ENCODE measurements at regions not wholly inside any gene's neighbourhood (a gene's known extent, or its start where the extent isn't known, plus 50 kb on each side); places are given as distances from the start of the nearest gene placed in this dataset.

GRCh38 chr3:38994251-38994650 lies 57.5 kb downstream of the SCN11A start:
- no peak for TF ChIP-seq ZNF565 (CRISPR knock-in tag; conservative IDR thresholded peaks at IDR 0.05; ENCODE audit: low read depth)
- no peak for TF ChIP-seq CREB5 (CRISPR knock-in tag; IDR thresholded peaks at IDR 0.05; ENCODE audit: low read depth)
